ENCODE measurements at regions not wholly inside any gene's neighbourhood (a gene's known extent, or its start where the extent isn't known, plus 50 kb on each side); places are given as distances from the start of the nearest gene placed in this dataset.
"Not testable (repeated sequence)": the region's sequence is repeated elsewhere in the genome, so short reads cannot be mapped to it uniquely, and the experiment has no call there.

DNA sequence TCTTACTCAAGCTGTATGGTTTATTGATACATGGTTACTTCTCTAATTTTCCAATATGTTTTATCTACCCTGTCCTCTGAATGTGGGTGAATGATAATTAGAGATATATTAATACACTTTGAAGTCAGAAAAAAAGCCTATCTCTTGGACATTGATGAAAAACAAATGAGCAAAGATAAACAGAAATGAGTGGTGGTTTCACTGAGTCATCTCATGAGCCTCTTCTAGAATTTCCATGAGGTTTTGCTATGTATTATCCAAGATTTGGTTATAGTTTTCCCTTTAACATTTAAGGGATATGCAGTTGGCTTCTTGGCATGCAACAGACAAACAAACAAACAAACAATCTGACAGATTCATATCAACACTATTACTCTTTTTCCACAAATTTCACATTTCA lies 586.8 kb downstream of the RFPL4B start:
- no peak for DNase-seq (ENCODE audit: low read depth in 2 of 2)
- TF ChIP-seq, protein P1, sequence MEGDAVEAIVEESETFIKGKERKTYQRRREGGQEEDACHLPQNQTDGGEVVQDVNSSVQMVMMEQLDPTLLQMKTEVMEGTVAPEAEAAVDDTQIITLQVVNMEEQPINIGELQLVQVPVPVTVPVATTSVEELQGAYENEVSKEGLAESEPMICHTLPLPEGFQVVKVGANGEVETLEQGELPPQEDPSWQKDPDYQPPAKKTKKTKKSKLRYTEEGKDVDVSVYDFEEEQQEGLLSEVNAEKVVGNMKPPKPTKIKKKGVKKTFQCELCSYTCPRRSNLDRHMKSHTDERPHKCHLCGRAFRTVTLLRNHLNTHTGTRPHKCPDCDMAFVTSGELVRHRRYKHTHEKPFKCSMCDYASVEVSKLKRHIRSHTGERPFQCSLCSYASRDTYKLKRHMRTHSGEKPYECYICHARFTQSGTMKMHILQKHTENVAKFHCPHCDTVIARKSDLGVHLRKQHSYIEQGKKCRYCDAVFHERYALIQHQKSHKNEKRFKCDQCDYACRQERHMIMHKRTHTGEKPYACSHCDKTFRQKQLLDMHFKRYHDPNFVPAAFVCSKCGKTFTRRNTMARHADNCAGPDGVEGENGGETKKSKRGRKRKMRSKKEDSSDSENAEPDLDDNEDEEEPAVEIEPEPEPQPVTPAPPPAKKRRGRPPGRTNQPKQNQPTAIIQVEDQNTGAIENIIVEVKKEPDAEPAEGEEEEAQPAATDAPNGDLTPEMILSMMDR (IDR thresholded peaks at IDR 0.05; ENCODE audit: low read depth, low read length) = no peak
- no peak overlapping the region for H3K4me3 ChIP-seq (replicated peaks in 1 of 2; ENCODE audit: low read depth in 2 of 2, low read length in 2 of 2)

GRCh38 chr6:112934433-112935327 lies 587.5 kb downstream of the RFPL4B start:
- no peak overlapping the region for H3K4me3 ChIP-seq (replicated peaks in 1 of 2; ENCODE audit: low read depth in 2 of 2, low read length in 2 of 2)
- no peak for DNase-seq (ENCODE audit: low read depth in 2 of 2)
- TF ChIP-seq, protein P1 (IDR thresholded peaks at IDR 0.05; ENCODE audit: low read depth, low read length) = no peak

DNA sequence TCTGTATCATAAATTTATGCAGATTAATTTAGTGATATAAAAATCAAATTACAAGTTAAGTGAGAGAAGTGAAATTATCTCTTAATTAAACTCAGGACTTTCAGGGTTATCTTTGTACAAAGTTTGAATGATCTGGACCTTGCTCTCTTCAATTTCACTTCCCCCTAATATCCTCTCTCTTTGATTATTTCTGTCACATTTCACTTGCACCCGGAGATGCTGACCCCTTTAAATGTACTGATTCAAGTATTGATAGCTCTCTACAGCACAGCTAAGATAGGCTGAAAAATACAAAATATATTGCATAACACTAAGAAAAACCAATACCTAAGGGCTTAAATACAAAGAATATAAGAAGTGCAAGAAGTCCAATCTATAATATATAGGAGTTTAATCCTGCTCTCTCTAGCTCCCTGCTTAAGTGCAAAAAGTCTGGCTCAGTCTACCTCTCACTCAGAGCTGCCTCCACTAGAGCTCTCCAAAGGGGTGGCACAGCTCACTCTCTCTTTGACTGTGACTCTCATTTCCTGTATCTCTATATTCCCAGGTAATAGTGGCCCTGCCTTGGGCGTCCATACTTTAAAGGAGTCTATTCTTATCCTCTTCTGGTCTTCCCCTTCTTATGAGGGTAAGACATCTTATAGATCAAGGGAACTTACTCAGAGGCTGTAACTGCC lies 588.4 kb downstream of the RFPL4B start:
- H3K4me3 ChIP-seq (replicated peaks in 1 of 2; ENCODE audit: low read depth in 2 of 2, low read length in 2 of 2) = no peak overlapping the region
- DNase-seq (ENCODE audit: low read depth in 2 of 2) = no peak
- TF ChIP-seq, protein P1 (IDR thresholded peaks at IDR 0.05; ENCODE audit: low read depth, low read length) = no peak

DNA sequence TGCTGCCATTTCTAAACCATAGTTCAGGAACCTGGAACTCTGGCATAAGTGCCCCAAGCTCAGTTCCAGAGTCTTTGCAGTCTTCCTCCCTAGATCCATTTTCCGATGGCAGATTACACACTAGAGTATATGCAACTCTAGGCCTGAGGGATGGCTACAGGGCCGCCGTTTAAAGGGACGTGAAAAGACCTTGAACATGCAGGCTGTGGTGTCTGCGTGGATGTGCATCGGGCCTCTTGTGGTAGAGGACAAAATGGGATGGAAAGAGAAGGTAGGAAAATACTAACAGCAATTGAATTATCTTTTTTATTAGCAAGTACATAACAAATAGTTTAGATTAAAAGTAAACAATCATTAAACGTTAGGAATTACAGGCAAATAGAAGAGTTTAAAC lies 588.9 kb downstream of the RFPL4B start:
- TF ChIP-seq, protein P1 (IDR thresholded peaks at IDR 0.05; ENCODE audit: low read depth, low read length) = no peak
- no peak overlapping the region for H3K4me3 ChIP-seq (replicated peaks in 1 of 2; ENCODE audit: low read depth in 2 of 2, low read length in 2 of 2)
- no peak for DNase-seq (ENCODE audit: low read depth in 2 of 2)

DNA sequence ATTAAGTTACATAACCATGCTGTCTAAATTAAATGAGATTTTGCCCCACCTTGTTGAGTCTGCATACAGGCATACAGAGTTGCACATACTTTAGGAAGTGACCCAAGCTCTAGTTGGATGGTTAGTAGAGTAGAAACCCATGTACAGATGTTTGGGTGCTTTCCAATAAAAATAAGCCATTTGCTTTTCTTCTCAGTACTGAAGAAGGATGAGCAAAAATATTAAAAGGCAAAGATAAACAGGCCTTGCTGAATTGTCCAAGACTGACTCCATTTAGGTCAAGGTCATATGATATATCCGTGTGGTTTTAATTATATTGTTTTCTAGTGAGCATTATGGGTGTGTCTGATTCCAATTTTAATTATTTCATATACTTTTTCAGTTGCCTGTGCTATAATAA lies 589.4 kb downstream of the RFPL4B start:
- no peak overlapping the region for H3K4me3 ChIP-seq (replicated peaks in 1 of 2; ENCODE audit: low read depth in 2 of 2, low read length in 2 of 2)
- TF ChIP-seq, protein P1 (IDR thresholded peaks at IDR 0.05; ENCODE audit: low read depth, low read length) = no peak
- DNase-seq (ENCODE audit: low read depth in 2 of 2) = peak; percentile 58 to 81

GRCh38 chr6:112937690-112938089 lies 590.6 kb downstream of the RFPL4B start:
- H3K4me3 ChIP-seq (replicated peaks in 1 of 2; ENCODE audit: low read depth in 2 of 2, low read length in 2 of 2); DNase-seq (ENCODE audit: low read depth in 2 of 2): not testable (repeated sequence)

- peak in 1 of 2 donors; percentile 70 for DNase-seq (ENCODE audit: low read depth in 2 of 2)
- H3K4me3 ChIP-seq (replicated peaks in 1 of 2; ENCODE audit: low read depth in 2 of 2, low read length in 2 of 2) = no peak overlapping the region
- TF ChIP-seq, protein P1 (IDR thresholded peaks at IDR 0.05; ENCODE audit: low read depth, low read length) = no peak
Measured at GRCh38 chr6:112938650-112939049, 591.5 kb downstream of the RFPL4B start.

All from cardiac fibroblast (primary cell).